Glomerular visceral epithelial cell (primary cell): ENCODE measurements at regions not wholly inside any gene's neighbourhood (a gene's known extent, or its start where the extent isn't known, plus 50 kb on each side); places are given as distances from the start of the nearest gene placed in this dataset.
"Not testable (repeated sequence)": the region's sequence is repeated elsewhere in the genome, so short reads cannot be mapped to it uniquely, and the experiment has no call there.

Experiments used
- DNase-seq: peaks from one replicate; pipeline ENCODE4 v3.0.0-alpha.2; 2016; ENCODE audit errors: extremely low spot score

DNA sequence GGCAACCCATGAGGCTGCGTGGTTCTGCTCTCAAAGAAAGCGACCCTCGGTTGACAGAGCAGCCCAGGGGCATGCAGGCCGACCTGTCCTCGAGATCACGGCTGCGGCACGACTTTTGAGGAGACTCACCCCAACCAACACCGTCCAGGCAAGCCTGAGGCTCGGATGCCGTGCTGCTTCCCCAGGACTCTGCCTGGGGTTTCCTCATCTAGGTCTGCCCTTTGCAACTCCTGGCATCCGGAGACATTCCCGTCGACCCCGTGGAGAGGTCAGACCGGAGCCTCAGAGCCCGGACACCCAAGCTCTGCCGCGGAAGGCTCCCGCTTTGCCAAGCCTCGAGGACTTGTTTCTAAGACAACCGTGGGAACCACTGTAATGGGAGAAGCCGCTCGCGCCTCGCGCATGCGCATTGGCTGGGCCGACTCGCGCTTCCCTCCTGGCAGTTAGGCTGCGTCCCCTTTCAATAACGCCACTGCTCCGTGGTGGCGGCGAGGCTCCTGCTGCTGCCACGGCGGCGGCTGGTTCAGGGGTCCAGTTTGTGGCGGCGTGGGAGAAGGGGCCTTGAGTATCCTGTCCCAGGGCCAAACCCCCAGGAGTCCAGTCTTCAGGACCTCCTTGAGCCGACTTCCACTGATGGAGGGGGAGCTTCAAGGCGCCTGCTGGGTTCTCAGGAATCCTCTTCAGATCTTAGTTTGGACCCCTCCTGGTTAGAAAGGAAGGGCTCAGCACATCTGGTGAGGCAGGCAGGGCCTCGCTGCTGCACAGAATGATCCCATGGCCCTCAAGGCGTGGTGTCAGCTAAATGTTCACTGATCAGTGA, 101.7 kb upstream of the ZNF337 start:
- not testable (repeated sequence) for DNase-seq

DNA sequence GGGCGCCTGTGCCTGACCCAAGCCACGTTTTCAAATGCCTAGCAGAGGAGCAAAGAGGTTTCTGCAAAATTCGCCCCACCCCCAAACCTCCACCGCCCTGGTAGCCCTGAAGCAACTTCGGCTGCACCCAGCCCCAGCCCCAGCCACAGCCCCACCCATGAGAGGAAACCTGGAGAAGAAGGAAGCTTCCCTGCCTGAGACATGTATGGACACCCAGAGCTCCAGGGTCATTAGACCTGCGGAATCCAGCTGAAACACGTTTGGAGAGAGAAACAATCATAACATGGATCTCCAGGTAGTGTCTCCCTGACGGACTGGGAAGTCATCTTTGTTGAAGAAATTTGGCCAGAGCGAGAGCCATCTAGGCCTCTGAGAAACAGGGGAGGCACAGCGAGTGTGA, 100.4 kb upstream of the ZNF337 start:
- not testable (repeated sequence) for DNase-seq

DNA sequence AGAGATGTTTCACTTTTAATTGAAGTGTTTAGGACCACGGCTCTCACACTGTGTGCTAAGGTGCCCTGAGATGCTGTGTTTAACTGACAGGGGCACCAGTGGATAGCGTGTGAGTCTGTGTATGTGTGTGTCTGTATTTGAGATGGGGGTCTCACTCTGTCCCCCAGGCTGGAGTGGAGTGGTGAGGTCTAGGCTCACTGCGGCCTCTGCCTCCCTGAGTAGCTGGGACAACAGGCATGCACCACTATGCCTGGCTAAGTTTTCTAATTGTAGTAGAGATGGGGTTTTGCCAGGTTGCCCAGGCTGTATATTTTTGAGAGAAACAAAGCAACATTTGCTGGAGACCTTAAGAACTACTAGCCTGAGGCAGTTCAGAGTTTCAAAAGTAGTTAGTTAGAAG, 80.6 kb upstream of the ZNF337 start:
- DNase-seq = not testable (repeated sequence)

DNA sequence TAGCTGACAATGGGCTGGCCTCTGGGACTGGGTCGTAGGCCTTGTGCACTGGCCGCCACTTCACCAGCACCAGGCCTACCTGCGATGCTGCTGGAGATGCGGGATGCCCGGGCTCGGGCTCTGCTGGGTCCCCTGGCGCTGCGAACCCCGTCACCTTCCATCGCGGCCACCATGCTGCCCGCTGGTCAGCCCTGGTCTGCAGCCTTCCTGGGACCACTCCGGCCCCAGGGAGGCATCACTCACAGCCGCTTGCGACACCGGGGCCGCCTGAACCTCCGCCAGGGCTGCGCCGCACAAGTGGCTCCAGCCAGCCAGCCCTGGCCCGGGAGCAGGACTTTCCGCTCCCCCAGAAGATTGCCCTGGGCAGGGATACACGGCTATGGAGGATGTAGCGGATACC, 78.1 kb upstream of the ZNF337 start:
- not testable (repeated sequence) for DNase-seq

DNA sequence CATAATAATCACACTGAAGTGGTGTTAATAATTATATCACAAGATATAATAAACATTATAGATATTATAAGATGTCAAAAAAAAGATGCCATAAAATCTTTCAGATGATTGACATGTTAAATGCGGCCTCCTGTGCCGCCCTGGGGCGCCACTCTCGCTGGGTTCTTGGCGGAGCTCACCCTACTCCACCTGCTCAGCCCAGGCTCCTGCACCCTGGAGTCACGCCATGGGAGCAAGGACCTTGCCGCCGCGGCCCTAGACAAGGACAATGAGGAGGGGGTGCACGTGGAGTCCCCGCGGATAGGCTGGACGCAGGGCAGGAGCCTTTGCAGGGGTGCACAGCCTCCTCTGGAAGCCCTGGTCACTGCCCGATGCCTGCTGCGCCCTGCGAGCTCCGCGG, 77.5 kb upstream of the ZNF337 start:
- DNase-seq = not testable (repeated sequence)

DNA sequence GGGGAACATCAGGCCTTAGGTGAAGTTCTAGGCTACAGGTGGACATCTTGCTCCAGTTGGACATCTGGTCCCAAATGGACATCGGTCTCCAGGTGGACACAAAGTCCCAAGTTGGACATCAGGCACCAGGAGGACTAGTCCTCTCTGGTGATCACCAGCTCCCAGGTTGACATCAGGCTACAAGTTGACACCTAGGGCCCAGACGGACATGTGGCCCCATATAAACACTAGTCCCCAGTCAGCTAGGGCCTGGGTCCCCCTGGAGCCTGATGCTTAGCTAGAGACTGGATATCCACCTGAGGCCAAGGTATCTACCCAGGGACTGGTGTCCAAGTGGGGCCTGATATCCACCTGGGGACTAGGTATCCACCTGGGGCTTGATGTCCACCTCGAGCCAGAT, 75.8 kb upstream of the ZNF337 start:
- DNase-seq = not testable (repeated sequence)

DNA sequence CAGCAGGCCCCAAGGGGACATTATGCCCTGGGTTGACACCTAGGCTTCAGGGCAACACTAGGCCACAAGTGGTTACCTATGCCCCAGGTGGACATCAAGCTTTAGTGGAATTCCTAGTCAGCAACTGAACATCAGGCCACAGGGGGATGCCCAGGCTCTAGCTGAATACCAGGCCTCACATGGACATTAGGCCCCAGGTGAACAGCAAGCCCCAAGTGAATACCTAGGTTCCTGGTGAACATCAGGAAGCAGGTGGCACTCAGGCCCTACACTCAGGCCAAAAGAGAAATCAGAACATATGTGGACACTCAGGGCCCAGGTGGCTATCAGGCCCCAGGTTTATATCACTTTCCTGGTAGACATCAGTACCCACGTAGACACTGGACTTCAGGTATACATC, 75.2 kb upstream of the ZNF337 start:
- not testable (repeated sequence) for DNase-seq

DNA sequence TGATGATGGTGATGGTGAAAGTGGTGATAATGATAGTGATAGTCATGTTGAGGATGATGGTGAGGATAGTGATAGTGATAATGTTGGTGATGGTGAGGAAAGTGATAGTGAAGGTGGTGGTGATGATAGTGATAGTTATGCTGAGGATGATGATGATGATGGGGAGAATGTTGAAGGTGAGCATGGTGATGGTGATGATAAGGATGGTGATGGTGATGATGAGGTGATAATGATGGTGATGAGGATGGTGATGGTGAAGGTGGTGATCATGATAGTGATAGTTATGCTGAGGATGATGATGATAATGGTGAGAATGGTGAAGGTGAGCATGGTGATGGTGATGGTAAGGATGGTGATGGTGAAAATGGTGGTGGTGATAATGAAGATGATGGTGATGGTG, 64.9 kb upstream of the ZNF337 start:
- no peak for DNase-seq

DNA sequence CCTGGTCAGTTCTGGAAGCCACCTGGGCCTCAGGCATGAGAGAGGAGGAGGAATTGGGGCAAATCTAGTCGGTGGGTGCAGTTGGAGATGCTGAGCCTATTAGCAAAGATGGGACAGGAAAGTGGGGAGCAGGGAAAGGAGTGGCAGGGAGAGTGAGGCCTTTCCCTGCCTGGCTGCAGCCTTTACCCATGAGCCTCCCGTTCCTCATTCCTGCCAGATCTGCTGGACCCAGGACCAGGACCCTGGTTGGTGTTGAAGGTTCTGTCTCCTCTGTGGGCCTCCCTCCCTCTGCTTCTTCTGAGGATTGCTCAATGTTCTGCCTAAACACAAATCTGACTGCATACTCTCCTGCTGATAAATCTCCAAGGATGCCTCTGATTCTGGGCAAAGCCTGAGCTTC, 64.4 kb upstream of the ZNF337 start:
- DNase-seq = not testable (repeated sequence)

DNA sequence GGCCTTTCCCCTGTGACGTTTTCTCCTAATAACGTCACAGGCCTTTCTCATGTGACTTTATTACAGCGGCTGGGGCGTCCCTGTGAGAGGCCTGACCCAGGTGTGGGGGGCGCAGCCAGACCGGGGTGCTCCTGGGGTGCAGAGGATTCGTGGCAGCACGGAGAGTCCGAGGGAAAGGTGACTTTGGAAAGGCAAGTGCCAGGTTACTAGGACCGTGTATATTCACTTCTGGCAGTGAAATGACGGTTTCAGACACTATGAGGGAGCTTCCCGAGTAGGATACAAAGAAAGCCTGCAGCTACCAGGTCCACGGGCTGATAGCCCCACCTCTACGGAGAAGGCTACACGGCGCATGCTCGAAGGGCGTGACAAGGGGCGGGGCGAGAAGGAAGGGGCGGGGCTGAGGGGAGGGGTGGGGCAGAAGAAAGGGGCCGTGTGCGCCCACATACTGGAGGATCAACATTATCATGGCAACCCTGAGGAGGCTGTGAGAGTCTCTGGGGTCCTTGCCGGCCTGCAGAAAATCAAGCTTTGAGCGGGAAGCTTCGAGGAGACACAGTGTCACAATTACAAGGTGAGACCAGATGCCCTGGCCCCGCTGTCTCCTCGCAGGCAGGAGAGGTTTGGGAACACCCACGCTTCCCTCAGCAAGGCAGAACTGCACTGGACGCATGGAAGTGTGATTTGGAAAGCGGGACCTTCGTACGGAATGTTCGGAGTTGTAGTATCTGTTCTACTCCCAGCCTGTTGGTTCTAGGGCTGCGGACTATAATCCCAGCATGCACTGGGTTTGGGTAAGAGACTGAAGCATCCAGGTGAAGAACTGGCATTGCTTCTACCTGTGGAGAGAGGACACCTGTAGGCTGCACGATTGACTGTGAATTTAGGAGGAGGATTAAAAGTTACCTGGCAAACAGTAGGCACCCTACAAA, 54.4 kb upstream of the ZNF337 start:
- peak; percentile 54 for DNase-seq

DNA sequence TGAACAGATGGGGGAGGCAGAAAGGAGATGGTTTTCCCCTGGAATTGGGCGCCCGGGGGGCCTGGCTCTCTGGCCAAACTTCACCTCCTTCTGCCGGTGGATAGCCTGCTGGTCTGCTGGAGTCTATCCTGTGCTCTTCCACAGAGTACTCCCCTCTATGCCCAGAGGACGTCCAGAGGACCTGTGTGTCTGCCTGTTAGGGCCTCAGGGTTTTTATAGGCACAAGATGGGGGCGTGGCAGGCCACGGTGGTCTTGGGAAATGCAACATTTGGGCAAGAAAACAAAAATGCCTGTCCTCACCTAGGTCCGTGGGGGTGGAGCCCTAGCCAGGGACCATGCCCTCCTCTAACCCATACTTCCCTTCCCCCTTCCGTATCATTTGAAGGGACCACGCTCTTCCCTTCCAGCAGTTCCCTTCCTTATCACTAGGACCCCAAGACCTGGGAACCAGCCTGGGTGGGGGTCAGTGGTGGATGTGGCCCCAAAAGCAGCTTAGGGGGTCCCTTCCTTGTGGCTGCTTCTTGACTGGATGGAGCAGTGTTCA, 53.6 kb upstream of the ZNF337 start:
- DNase-seq = no peak

DNA sequence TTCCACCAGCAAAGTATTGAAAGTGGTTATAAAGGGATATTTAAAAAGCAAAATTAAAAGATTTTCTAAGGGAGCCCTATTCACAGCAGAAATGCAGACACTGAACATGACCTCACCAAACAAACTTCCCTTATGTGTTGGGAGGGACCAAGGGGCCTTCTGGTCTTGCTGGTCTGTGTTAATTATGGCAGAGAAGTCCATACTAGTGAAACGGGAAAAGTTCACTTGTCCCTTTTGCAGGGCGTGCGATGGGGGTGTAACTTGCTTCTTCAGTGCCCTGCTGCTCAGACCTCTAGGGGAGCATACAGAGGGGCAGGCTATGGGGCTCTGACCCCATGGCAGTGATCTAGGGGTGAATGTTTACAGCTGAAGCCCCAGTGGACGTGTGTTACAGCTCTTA, 53.0 kb upstream of the ZNF337 start:
- DNase-seq = no peak
